ENCODE measurements at regions not wholly inside any gene's neighbourhood (a gene's known extent, or its start where the extent isn't known, plus 50 kb on each side); places are given as distances from the start of the nearest gene placed in this dataset.

- no peak for TF ChIP-seq CTCF (IDR thresholded peaks at IDR 0.05)
- TF ChIP-seq POLR2A (IDR thresholded peaks at IDR 0.05), result no peak
- no peak for TF ChIP-seq POLR2AphosphoS5 (IDR thresholded peaks at IDR 0.05)
These were observed 181.4 kb downstream of the BCAS1 start for GRCh38 chr20:53888951-53889350.

All from breast epithelium (tissue), 3 donors.